ENCODE measurements at regions not wholly inside any gene's neighbourhood (a gene's known extent, or its start where the extent isn't known, plus 50 kb on each side); places are given as distances from the start of the nearest gene placed in this dataset.
"Not testable (repeated sequence)": the region's sequence is repeated elsewhere in the genome, so short reads cannot be mapped to it uniquely, and the experiment has no call there.

GRCh38 chr11:104688731-104689130, 209.5 kb downstream of the CASP12 start:
- Histone ChIP-seq H4K20me1 (ENCODE audit: insufficient read depth, low read length) (no peaks in the 10 kb centered on the region), H3K4me2 (ENCODE audit: low read length) (no peak overlapping the region)
- no peak for TF ChIP-seq EZH2phosphoT487 (IDR thresholded peaks at IDR 0.05; ENCODE audit: low read depth)
- TF ChIP-seq, protein P1, sequence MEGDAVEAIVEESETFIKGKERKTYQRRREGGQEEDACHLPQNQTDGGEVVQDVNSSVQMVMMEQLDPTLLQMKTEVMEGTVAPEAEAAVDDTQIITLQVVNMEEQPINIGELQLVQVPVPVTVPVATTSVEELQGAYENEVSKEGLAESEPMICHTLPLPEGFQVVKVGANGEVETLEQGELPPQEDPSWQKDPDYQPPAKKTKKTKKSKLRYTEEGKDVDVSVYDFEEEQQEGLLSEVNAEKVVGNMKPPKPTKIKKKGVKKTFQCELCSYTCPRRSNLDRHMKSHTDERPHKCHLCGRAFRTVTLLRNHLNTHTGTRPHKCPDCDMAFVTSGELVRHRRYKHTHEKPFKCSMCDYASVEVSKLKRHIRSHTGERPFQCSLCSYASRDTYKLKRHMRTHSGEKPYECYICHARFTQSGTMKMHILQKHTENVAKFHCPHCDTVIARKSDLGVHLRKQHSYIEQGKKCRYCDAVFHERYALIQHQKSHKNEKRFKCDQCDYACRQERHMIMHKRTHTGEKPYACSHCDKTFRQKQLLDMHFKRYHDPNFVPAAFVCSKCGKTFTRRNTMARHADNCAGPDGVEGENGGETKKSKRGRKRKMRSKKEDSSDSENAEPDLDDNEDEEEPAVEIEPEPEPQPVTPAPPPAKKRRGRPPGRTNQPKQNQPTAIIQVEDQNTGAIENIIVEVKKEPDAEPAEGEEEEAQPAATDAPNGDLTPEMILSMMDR (IDR thresholded peaks at IDR 0.05; ENCODE audit: low read depth, low read length), result no peak

GRCh38 chr11:104682206-104682605, 216.1 kb downstream of the CASP12 start:
- Histone ChIP-seq H3K4me1 (ENCODE audit: low read length) (no peaks in the 10 kb centered on the region), H3K4me3 (ENCODE audit: low read length) (no peak overlapping the region), H3K4me2 (ENCODE audit: low read length) (no peak overlapping the region), H3K27ac (ENCODE audit: low read length) (no peak overlapping the region), H3K79me2 (ENCODE audit: low read length) (no peaks in the 10 kb centered on the region), H2AFZ (ENCODE audit: low read depth, low read length) (no peak overlapping the region), H3K27me3 (ENCODE audit: low read depth, low read length) (no peaks in the 10 kb centered on the region), H3K36me3 (replicated peaks; ENCODE audit: low read depth, low read length) (no peaks in the 10 kb centered on the region), H3K9ac (ENCODE audit: low read length) (no peak overlapping the region), H4K20me1 (ENCODE audit: insufficient read depth, low read length) (no peaks in the 10 kb centered on the region), H3K9me3 (ENCODE audit: insufficient read depth, low read length) (no peaks in the 10 kb centered on the region)
- TF ChIP-seq, protein P1 (IDR thresholded peaks at IDR 0.05; ENCODE audit: low read depth, low read length), result no peak
- no peak for TF ChIP-seq EZH2phosphoT487 (IDR thresholded peaks at IDR 0.05; ENCODE audit: low read depth)

More at GRCh38 chr11:104688731-104689130, 209.5 kb downstream of the CASP12 start:
- no peaks in the 10 kb centered on the region for H3K4me1 ChIP-seq (ENCODE audit: low read length)
- H3K27ac ChIP-seq (ENCODE audit: low read length), result no peak overlapping the region
- no peak overlapping the region for H3K9ac ChIP-seq (ENCODE audit: low read length)
- H3K9me3 ChIP-seq (ENCODE audit: insufficient read depth, low read length), result no peaks in the 10 kb centered on the region
- H3K27me3 ChIP-seq (ENCODE audit: low read depth, low read length), result no peaks in the 10 kb centered on the region
- no peaks in the 10 kb centered on the region for H3K79me2 ChIP-seq (ENCODE audit: low read length)
- H3K4me3 ChIP-seq (ENCODE audit: low read length), result no peak overlapping the region
- H3K36me3 ChIP-seq (replicated peaks; ENCODE audit: low read depth, low read length), result no peaks in the 10 kb centered on the region
- no peak overlapping the region for H2AFZ ChIP-seq (ENCODE audit: low read depth, low read length)

GRCh38 chr11:104679258-104679657, 219.0 kb downstream of the CASP12 start:
- H3K9ac ChIP-seq (ENCODE audit: low read length), result no peak overlapping the region
- H3K79me2 ChIP-seq (ENCODE audit: low read length), result no peaks in the 10 kb centered on the region
- H3K27ac ChIP-seq (ENCODE audit: low read length), result no peak overlapping the region
- no peak for TF ChIP-seq EZH2phosphoT487 (IDR thresholded peaks at IDR 0.05; ENCODE audit: low read depth)
- TF ChIP-seq, protein P1 (IDR thresholded peaks at IDR 0.05; ENCODE audit: low read depth, low read length), result no peak
- no peaks in the 10 kb centered on the region for H4K20me1 ChIP-seq (ENCODE audit: insufficient read depth, low read length)
- H3K4me3 ChIP-seq (ENCODE audit: low read length), result no peak overlapping the region
- H3K36me3 ChIP-seq (replicated peaks; ENCODE audit: low read depth, low read length), result no peaks in the 10 kb centered on the region
- H3K4me1 ChIP-seq (ENCODE audit: low read length), result no peaks in the 10 kb centered on the region
- no peak overlapping the region for H3K4me2 ChIP-seq (ENCODE audit: low read length)
- no peaks in the 10 kb centered on the region for H3K27me3 ChIP-seq (ENCODE audit: low read depth, low read length)
- no peak overlapping the region for H2AFZ ChIP-seq (ENCODE audit: low read depth, low read length)
- no peaks in the 10 kb centered on the region for H3K9me3 ChIP-seq (ENCODE audit: insufficient read depth, low read length)

DNA sequence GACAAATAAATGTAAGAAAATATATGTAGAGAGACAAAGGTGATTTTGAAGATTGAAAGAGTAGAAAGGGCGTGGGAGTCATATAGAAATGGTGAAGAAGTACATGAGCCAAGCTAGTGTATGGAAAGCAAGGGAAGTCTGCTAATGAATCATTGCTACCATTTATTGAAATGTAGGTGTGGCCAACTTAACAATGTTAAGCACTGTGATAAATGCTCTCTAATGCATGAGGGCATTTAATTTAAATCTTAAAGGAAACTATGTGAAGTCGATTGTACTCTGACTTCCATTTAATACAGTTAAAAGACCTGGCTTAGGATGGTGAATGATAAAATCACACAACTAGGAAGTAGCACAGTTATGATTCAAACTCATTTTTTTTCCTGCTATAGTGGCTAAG, 219.9 kb downstream of the CASP12 start:
- Histone ChIP-seq H3K4me3 (ENCODE audit: low read length) (no peak overlapping the region), H3K9ac (ENCODE audit: low read length) (no peak overlapping the region), H4K20me1 (ENCODE audit: insufficient read depth, low read length) (no peaks in the 10 kb centered on the region), H3K27ac (ENCODE audit: low read length) (no peak overlapping the region), H3K79me2 (ENCODE audit: low read length) (no peaks in the 10 kb centered on the region), H3K4me1 (ENCODE audit: low read length) (no peaks in the 10 kb centered on the region), H3K27me3 (ENCODE audit: low read depth, low read length) (no peaks in the 10 kb centered on the region), H3K9me3 (ENCODE audit: insufficient read depth, low read length) (no peaks in the 10 kb centered on the region), H2AFZ (ENCODE audit: low read depth, low read length) (no peak overlapping the region), H3K4me2 (ENCODE audit: low read length) (no peak overlapping the region), H3K36me3 (replicated peaks; ENCODE audit: low read depth, low read length) (no peaks in the 10 kb centered on the region)
- TF ChIP-seq EZH2phosphoT487 (IDR thresholded peaks at IDR 0.05; ENCODE audit: low read depth), result no peak
- TF ChIP-seq, protein P1 (IDR thresholded peaks at IDR 0.05; ENCODE audit: low read depth, low read length), result no peak

DNA sequence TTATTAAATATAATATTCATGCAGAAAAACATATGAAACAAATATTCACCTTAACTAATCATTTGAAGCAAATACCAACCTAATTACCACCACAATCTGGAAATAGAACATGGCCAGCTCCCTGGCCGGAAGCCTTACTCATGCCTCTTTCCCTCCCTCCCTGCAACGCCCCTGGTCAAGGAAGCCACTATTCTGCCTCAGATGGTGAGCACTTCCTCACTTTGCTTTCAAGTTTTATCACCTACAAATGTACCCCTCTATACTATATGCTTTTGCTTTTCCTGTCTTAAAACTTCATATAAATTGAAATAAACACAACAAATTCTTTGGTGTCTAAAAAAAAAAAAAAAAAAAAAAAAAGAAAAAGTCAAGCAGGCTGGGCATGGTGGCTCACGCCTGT, 221.2 kb downstream of the CASP12 start:
- H3K4me3 ChIP-seq (ENCODE audit: low read length); H3K36me3 ChIP-seq (replicated peaks; ENCODE audit: low read depth, low read length); H2AFZ ChIP-seq (ENCODE audit: low read depth, low read length); H3K9ac ChIP-seq (ENCODE audit: low read length); H3K4me1 ChIP-seq (ENCODE audit: low read length); H3K27ac ChIP-seq (ENCODE audit: low read length); H3K27me3 ChIP-seq (ENCODE audit: low read depth, low read length); H3K79me2 ChIP-seq (ENCODE audit: low read length); H4K20me1 ChIP-seq (ENCODE audit: insufficient read depth, low read length); H3K4me2 ChIP-seq (ENCODE audit: low read length); H3K9me3 ChIP-seq (ENCODE audit: insufficient read depth, low read length): not testable (repeated sequence)

Data from OCI-LY3 (cell line).